ENCODE measurements at regions not wholly inside any gene's neighbourhood (a gene's known extent, or its start where the extent isn't known, plus 50 kb on each side); places are given as distances from the start of the nearest gene placed in this dataset.

DNA sequence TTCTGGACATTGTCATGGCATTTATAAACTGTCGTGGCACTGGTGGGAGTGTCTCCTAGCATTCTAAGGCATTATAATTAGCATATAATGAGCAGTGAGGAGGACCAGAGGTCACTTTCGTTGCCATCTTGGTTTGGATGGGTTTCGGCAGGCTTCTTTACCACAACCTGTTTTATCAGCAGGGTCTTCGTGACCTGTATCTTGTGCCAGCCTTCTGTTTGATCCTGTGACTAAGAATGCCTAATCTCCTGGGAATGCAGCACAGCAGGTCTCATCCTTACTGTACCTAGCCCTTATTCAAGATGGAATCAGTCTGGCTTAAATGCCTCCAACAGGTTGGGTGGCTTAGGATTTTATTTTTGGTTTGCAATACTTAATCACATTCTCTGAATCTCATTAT, 142.7 kb upstream of the GGTLC1 start:
- H3K79me2 ChIP-seq (ENCODE audit: control insufficient read depth, insufficient read depth, low read length), result no peaks in the 10 kb centered on the region
- no peak overlapping the region for H3K4me2 ChIP-seq (ENCODE audit: extremely low read depth, insufficient read depth, low read length)
- no peaks in the 10 kb centered on the region for H4K20me1 ChIP-seq (ENCODE audit: control insufficient read depth, extremely low read depth, insufficient read depth, low read length)
- TF ChIP-seq, protein P1, sequence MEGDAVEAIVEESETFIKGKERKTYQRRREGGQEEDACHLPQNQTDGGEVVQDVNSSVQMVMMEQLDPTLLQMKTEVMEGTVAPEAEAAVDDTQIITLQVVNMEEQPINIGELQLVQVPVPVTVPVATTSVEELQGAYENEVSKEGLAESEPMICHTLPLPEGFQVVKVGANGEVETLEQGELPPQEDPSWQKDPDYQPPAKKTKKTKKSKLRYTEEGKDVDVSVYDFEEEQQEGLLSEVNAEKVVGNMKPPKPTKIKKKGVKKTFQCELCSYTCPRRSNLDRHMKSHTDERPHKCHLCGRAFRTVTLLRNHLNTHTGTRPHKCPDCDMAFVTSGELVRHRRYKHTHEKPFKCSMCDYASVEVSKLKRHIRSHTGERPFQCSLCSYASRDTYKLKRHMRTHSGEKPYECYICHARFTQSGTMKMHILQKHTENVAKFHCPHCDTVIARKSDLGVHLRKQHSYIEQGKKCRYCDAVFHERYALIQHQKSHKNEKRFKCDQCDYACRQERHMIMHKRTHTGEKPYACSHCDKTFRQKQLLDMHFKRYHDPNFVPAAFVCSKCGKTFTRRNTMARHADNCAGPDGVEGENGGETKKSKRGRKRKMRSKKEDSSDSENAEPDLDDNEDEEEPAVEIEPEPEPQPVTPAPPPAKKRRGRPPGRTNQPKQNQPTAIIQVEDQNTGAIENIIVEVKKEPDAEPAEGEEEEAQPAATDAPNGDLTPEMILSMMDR (conservative IDR thresholded peaks at IDR 0.05 in 1 of 2, IDR thresholded peaks at IDR 0.05 in 1 of 2; ENCODE audit: low read depth in 1 of 2, low read length in 2 of 2), result no peak
- no peak for TF ChIP-seq EZH2 (IDR thresholded peaks at IDR 0.05; ENCODE audit: low read length, missing control alignments)
- H3K4me3 ChIP-seq (replicated peaks in 1 of 4; ENCODE audit: control extremely low read depth in 1 of 4, insufficient read depth in 1 of 4, low read depth in 3 of 4, low read length in 4 of 4), result no peak overlapping the region
- H3K9me3 ChIP-seq (ENCODE audit: control insufficient read depth, insufficient read depth, low read depth, low read length), result no peaks in the 10 kb centered on the region
- no peak overlapping the region for H3K27ac ChIP-seq (ENCODE audit: insufficient read depth, low read length)
- no peak overlapping the region for H2AFZ ChIP-seq (ENCODE audit: low read length)
- H3K4me1 ChIP-seq (ENCODE audit: control insufficient read depth, extremely low read depth, insufficient read depth, low read length), result no peaks in the 10 kb centered on the region
- DNase-seq (ENCODE audit: low read depth in 2 of 2), result no peak
- no peaks in the 10 kb centered on the region for H3K27me3 ChIP-seq (ENCODE audit: control insufficient read depth, insufficient read depth, low read length)
- H3K9ac ChIP-seq (ENCODE audit: insufficient read depth, low read length), result no peak overlapping the region
- no peaks in the 10 kb centered on the region for H3K36me3 ChIP-seq (ENCODE audit: control insufficient read depth, insufficient read depth, low read length)

DNA sequence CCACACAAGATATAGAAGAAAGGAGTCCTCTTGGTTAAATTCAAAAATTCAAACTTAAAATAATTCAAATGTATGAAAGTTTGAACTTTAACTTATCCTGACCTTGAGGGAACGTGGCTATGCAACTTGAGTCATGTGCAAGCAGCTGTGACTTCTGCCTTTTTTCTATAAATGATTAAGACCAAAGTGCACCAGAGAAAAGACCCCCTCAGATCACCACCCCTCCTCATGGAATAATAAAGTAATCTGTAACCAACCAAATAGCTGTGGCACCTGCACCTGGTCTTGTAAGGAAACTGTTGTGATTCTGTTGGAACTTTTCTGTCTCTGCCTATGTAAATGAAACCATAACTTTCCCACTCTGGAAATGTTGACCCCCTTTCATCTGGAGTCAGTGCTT, 141.1 kb upstream of the GGTLC1 start:
- Histone ChIP-seq H2AFZ (ENCODE audit: low read length) (no peak overlapping the region), H3K27ac (ENCODE audit: insufficient read depth, low read length) (no peak overlapping the region), H4K20me1 (ENCODE audit: control insufficient read depth, extremely low read depth, insufficient read depth, low read length) (no peaks in the 10 kb centered on the region), H3K27me3 (ENCODE audit: control insufficient read depth, insufficient read depth, low read length) (no peaks in the 10 kb centered on the region), H3K9ac (ENCODE audit: insufficient read depth, low read length) (no peak overlapping the region), H3K36me3 (ENCODE audit: control insufficient read depth, insufficient read depth, low read length) (no peaks in the 10 kb centered on the region), H3K4me1 (ENCODE audit: control insufficient read depth, extremely low read depth, insufficient read depth, low read length) (no peaks in the 10 kb centered on the region), H3K79me2 (ENCODE audit: control insufficient read depth, insufficient read depth, low read length) (no peaks in the 10 kb centered on the region), H3K9me3 (ENCODE audit: control insufficient read depth, insufficient read depth, low read depth, low read length) (no peaks in the 10 kb centered on the region), H3K4me2 (ENCODE audit: extremely low read depth, insufficient read depth, low read length) (no peak overlapping the region), H3K4me3 (replicated peaks in 1 of 4; ENCODE audit: control extremely low read depth in 1 of 4, insufficient read depth in 1 of 4, low read depth in 3 of 4, low read length in 4 of 4) (no peak overlapping the region)
- no peak for DNase-seq (ENCODE audit: low read depth in 2 of 2)
- TF ChIP-seq EZH2 (IDR thresholded peaks at IDR 0.05; ENCODE audit: low read length, missing control alignments), result no peak
- TF ChIP-seq, protein P1 (conservative IDR thresholded peaks at IDR 0.05 in 1 of 2, IDR thresholded peaks at IDR 0.05 in 1 of 2; ENCODE audit: low read depth in 1 of 2, low read length in 2 of 2), result no peak

DNA sequence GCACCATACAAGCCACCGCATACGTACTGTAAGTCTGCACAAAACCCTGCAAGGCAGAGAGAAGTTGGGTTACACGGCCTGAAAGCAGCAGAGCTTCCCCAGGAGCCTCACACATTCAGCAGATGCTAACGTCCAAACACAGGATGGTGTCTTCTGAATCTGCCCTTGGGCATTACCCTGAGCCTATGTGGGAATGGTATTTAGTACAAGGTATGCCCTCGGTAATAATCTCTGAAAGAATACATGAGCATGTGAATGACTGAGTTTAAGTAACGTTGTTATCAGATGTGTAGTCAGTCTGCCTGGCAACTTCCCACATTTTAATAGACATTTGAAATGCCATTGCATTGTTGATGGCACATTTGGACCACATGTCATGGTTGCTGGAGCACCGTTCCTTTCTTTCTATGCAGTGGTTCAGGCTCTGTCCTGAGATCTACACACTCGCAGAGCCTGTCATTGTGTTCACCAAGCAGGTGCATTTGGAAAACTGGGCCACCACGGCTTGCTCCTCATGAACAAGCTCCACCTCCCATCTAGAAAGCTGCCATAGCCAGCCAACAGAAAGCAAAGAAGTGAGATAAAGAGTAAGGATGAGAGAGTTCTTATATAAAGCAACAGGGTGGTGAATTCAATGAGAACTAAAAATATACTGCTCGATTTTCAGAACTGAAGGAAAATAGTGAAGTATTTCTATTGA, 136.5 kb upstream of the GGTLC1 start:
- H3K4me1 ChIP-seq (ENCODE audit: control insufficient read depth, extremely low read depth, insufficient read depth, low read length), result no peaks in the 10 kb centered on the region
- H4K20me1 ChIP-seq (ENCODE audit: control insufficient read depth, extremely low read depth, insufficient read depth, low read length), result no peaks in the 10 kb centered on the region
- H2AFZ ChIP-seq (ENCODE audit: low read length), result no peak overlapping the region
- no peak overlapping the region for H3K4me3 ChIP-seq (replicated peaks in 1 of 4; ENCODE audit: control extremely low read depth in 1 of 4, insufficient read depth in 1 of 4, low read depth in 3 of 4, low read length in 4 of 4)
- DNase-seq (ENCODE audit: low read depth in 2 of 2), result no peak
- no peak overlapping the region for H3K4me2 ChIP-seq (ENCODE audit: extremely low read depth, insufficient read depth, low read length)
- H3K27me3 ChIP-seq (ENCODE audit: control insufficient read depth, insufficient read depth, low read length), result no peaks in the 10 kb centered on the region
- TF ChIP-seq EZH2 (IDR thresholded peaks at IDR 0.05; ENCODE audit: low read length, missing control alignments), result no peak
- TF ChIP-seq, protein P1 (conservative IDR thresholded peaks at IDR 0.05 in 1 of 2, IDR thresholded peaks at IDR 0.05 in 1 of 2; ENCODE audit: low read depth in 1 of 2, low read length in 2 of 2), result no peak
- no peak overlapping the region for H3K9ac ChIP-seq (ENCODE audit: insufficient read depth, low read length)
- no peaks in the 10 kb centered on the region for H3K36me3 ChIP-seq (ENCODE audit: control insufficient read depth, insufficient read depth, low read length)
- no peaks in the 10 kb centered on the region for H3K79me2 ChIP-seq (ENCODE audit: control insufficient read depth, insufficient read depth, low read length)
- H3K27ac ChIP-seq (ENCODE audit: insufficient read depth, low read length), result no peak overlapping the region
- no peaks in the 10 kb centered on the region for H3K9me3 ChIP-seq (ENCODE audit: control insufficient read depth, insufficient read depth, low read depth, low read length)
